Muscle of leg (tissue), 3 donors: ENCODE measurements at regions not wholly inside any gene's neighbourhood (a gene's known extent, or its start where the extent isn't known, plus 50 kb on each side); places are given as distances from the start of the nearest gene placed in this dataset.
"Not testable (repeated sequence)": the region's sequence is repeated elsewhere in the genome, so short reads cannot be mapped to it uniquely, and the experiment has no call there.

Experiments used
- DNase-seq: peaks from one replicate; pipeline ENCODE4 v3.0.0; 2013
- H3K27ac ChIP-seq: one replicate; pipeline ENCODE4 v1.5.1; 2013; ENCODE audit warnings: mild to moderate bottlenecking, low read length, control low read depth
- H3K27me3 ChIP-seq: one replicate; pipeline ENCODE4 v1.6.1; 2013; ENCODE audit warnings: low read length; ENCODE audit not compliant: control insufficient read depth, insufficient read depth
- H3K36me3 ChIP-seq: one replicate; pipeline ENCODE4 v1.6.1; 2013; ENCODE audit warnings: low read length; ENCODE audit not compliant: control insufficient read depth, insufficient read depth
- H3K4me1 ChIP-seq: one replicate; pipeline ENCODE4 v1.6.1; 2013; ENCODE audit warnings: low read length; ENCODE audit not compliant: control insufficient read depth, insufficient read depth
- H3K4me3 ChIP-seq: one replicate; pipeline ENCODE4 v1.5.1; 2013; ENCODE audit warnings: low read length, control low read depth
- H3K9me3 ChIP-seq: replicated peaks from 2 replicates; pipeline ENCODE4 v1.6.1; 2013; ENCODE audit warnings: low read depth, low read length; ENCODE audit not compliant: control insufficient read depth
- WGBS: methylation state at CpG from one replicate; pipeline ENCODE4 v1.1.5; 2013; ENCODE audit warnings: missing lambda C conversion rate; ENCODE audit not compliant: insufficient coverage; 5-methylcytosine and 5-hydroxymethylcytosine counted together

DNA sequence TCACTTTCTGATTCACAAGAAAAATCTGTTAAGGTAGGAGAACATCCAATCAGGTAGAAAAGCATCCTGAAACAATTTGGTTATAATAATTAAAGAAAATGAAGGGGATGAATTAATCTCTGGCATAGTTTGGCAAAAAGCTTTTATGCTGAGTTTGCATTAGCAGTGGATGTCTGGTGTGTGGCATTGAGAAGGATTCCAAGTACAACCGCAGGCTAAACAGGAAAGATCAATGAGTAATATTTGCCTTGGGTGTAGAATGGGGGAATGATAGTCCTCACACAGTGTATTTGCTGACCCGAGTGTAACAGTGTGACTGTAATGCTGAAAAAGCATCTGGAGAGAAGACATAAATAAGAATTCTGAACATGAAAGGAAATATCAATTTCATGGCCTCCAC, 68.3 kb upstream of the SESTD1 start:
- H3K27me3 ChIP-seq = no peaks in the 10 kb centered on the region
- H3K9me3 ChIP-seq = peaks cover 2% of the 10 kb centered on the region
- no peak overlapping the region for H3K4me3 ChIP-seq
- no peaks in the 10 kb centered on the region for H3K36me3 ChIP-seq
- peaks cover 9% of the 10 kb centered on the region for H3K4me1 ChIP-seq
- H3K27ac ChIP-seq = no peak overlapping the region
- DNase-seq = no peak
- WGBS = 48% methylated on average over 2 of the region's 2 CpGs

DNA sequence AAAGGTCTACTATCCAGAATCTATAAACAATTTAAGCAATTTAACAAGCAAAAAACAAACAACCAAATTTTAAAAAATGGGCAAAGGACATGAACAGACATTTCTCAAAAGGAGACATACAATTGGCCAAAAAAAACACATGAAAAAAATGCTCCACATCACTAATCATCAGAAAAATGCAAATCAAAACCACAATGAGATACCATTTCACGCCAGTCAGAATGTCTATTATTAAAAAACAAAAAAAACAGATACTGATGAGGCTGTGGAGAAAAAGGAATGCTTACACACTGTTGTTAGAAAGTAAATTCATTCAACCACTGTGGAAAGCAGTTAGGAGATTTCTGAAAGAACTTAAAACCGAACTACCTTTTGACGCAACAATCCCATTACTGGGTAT, 66.4 kb upstream of the SESTD1 start:
- Histone ChIP-seq H3K4me3 (no peak overlapping the region), H3K9me3 (peaks cover 2% of the 10 kb centered on the region), H3K4me1 (no peaks in the 10 kb centered on the region), H3K27me3 (no peaks in the 10 kb centered on the region), H3K27ac (no peak overlapping the region), H3K36me3 (no peaks in the 10 kb centered on the region)
- WGBS = no CpG with 5 or more reads among the region's 3 CpGs
- DNase-seq = no peak

- H3K27ac ChIP-seq = no peak overlapping the region
- no peaks in the 10 kb centered on the region for H3K9me3 ChIP-seq
- H3K4me1 ChIP-seq = no peaks in the 10 kb centered on the region
- H3K36me3 ChIP-seq = no peaks in the 10 kb centered on the region
- DNase-seq = no peak
- WGBS = 70% methylated on average over 3 of the region's 5 CpGs
- no peak overlapping the region for H3K4me3 ChIP-seq
- H3K27me3 ChIP-seq = no peaks in the 10 kb centered on the region
Measured at GRCh38 chr2:179322289-179322688, 57.7 kb upstream of the SESTD1 start.

DNA sequence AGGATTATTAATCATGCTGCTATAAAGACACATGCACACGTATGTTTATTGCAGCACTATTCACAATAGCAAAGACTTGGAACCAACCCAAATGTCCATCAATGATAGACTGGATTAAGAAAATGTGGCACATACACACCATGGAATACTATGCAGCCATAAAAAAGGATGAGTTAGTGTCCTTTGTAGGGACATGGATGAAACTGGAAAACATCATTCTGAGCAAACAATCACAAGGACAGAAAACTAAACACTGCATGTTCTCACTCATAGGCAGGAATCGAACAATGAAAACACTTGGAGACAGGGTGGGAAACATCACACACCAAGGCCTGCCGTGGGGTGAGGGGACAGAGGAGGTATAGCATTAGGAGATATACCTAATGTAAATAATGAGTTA, 56.4 kb upstream of the SESTD1 start:
- H3K36me3 ChIP-seq, H3K4me1 ChIP-seq, H3K27me3 ChIP-seq, H3K4me3 ChIP-seq, DNase-seq, H3K9me3 ChIP-seq, H3K27ac ChIP-seq: not testable (repeated sequence)
- WGBS = no CpG with 5 or more reads among the region's 3 CpGs

GRCh38 chr2:179314729-179315128, 50.1 kb upstream of the SESTD1 start:
- not testable (repeated sequence) for H3K4me3 ChIP-seq, H3K27me3 ChIP-seq, H3K9me3 ChIP-seq, DNase-seq, H3K4me1 ChIP-seq, H3K27ac ChIP-seq, H3K36me3 ChIP-seq
- 89% methylated on average over 6 of the region's 9 CpGs for WGBS
